NCI-H446 treated with DMSO at 0.1 percent for 48 hours (cell line): ENCODE measurements at regions not wholly inside any gene's neighbourhood (a gene's known extent, or its start where the extent isn't known, plus 50 kb on each side); places are given as distances from the start of the nearest gene placed in this dataset.
"Not testable (repeated sequence)": the region's sequence is repeated elsewhere in the genome, so short reads cannot be mapped to it uniquely, and the experiment has no call there.

Experiments used
- DNase-seq: peaks from one replicate; lab custom pipeline; 2025; lab: John Stamatoyannopoulos, UW

DNA sequence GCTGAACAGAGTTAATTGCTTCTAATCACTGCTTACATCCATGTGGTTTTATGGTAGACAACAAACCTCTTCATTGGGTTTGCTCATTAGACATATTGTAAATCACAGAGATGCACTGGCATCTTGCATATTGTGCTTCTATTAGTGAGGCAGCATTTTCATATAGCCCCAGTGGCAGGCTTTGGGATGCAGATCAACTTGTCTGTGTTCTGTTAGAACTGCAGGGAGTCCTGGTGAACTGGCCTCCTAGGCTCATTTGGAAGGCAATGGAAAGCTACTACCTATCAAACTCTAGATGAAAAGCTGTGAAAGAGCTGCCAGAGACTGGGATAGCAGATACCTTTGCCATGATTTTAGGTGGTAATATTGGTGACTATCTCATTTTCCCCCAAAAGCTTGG, 108.8 kb downstream of the NAA11 start:
- no peak for DNase-seq

DNA sequence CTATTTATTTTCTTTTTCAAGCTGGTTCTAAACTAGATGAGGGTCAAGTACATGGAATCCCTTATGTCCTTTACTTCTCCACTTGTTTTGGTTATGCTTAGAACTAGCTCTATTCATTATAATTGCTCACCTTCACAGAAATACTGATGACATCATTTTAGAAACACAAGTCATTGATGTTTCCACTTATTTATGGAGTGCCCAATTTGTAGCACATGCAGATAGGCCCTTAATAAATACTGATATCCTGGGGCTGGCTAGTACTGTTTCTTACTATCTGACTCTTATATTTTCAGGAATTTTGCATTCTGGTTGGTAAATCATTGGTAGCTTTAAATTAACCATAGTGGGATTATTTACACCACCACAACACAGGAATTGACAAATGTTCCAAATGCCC, 112.2 kb downstream of the NAA11 start:
- no peak for DNase-seq

DNA sequence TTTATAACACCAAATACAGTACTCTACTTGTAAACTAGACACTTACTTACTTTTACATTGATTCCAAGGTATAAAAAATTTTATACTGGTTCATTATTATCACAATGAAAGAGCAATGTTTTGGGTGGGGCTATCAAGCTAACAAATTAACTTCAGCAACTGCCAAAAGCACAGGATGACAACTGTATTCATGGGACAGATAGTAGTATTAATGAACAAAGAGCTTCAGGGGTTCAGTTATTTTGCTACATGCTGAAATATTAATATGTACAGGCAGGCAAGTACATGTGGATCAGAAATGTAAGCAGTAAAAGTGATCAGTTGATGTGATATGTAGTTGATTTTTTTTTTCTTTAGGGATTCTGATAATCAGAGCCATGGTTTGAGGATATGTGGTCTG, 112.9 kb downstream of the NAA11 start:
- DNase-seq: no peak

DNA sequence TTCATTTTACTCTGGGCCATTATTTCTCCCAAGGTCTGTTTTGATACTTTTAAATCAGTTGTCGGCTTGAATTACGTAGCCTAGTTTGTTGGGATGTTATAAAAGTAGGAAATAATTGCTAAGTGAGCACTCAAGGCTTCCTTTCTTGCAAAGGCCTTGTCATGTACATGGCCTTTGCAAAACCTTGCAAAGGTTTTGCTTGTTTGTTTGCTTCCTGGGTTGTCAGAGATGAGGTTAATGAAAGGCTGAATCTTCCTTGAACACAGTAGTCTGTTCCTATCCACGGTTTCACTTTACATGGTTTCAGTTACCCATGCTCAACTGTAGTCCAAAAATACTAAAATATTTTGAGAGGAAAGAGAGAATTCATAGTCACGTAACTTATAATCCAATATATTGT, 113.5 kb downstream of the NAA11 start:
- no peak for DNase-seq

DNA sequence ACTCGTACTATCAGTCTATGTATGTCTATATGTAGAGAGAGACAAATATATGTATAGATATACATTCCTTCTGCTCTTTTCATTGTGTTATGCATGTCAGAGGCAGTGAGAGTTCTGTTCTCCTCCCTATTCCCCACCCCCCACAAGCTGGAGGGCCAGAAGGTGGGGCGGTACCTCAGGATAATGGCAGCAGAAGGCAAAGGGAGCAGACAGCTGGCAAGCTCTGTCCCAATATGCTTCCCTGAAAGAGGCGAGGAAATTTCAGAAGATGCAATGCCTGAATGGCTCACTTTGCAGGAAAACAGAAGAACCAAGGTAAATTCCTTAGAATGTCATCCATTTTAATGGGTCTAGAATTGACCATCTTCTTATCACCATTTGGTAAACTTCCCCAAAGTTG, 114.4 kb downstream of the NAA11 start:
- DNase-seq: peak; percentile 73

DNA sequence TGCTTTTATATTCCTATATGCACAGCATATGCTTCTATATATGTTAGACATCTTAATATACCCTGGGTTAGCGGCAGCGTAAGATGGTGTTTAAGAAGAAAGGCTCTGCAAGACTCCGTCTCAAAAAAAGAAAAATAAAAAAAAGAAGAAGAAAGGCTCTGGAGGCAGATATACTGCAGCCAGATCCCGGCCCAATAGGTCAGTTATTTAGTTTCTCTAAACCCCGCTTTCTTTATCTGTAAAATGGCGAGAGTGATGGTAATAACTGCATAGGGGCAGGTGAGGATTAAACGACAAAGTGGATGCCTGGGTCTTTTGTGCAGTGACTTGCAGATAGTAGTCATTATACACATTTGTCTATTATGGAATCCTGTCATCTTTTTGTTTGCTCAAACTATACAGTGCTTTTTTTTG, 115.2 kb downstream of the NAA11 start:
- DNase-seq: no peak

DNA sequence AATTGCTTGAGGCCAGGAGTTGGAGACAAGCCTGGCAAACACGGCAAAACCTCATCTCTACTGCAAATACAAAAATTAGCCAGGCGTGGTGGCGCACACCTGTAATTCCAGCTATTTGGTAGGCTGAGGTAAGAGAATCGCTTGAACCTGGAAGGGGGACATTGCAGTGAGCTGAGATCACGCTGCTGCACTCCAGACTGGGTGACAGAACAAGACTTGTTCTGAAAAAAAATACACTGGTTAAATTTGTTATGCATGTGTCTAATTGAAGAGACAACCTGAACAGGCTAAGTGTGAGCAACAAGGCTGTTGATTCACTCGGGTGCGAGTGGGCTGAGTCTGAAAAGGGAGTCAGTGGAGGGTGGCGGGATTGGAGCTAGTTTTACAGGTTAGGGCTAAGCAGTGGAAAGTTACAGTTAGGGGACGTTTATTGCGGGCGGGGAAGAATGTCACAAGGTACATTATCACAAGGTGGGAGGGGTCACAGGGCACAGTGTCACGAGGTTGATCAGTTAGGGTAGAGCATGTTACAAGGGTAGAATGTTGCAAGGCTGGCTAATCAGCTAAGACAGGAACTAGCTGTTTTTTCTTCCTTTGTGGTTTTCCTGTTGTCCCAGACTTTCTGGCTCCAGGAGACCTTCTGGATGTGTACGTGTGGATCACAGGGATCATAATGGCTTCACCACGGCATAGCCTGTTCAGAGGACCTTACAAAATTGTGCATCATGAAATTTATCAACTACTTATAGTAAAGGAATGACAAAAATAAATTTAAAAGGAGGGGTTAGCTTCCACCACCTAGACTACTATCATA, 115.8 kb downstream of the NAA11 start:
- DNase-seq: no peak

DNA sequence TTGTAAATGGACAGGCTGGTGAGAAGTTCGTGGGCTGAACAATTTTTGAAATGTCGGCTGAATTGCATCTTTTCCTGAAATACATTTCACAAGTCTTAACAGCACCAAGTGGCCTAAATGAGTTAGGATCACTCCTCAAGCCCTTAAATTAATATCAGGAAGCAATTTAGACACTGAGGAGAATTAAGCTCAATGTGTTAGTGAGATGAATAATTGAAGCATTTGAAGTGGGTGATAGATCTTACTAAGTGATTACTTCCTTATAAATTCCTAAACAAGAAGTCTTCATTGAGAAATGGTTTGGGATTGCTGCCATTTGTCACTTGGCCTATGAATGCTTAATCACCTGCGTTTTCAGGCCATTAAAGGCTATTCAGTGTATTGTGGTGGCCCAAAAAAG, 116.8 kb downstream of the NAA11 start:
- no peak for DNase-seq

DNA sequence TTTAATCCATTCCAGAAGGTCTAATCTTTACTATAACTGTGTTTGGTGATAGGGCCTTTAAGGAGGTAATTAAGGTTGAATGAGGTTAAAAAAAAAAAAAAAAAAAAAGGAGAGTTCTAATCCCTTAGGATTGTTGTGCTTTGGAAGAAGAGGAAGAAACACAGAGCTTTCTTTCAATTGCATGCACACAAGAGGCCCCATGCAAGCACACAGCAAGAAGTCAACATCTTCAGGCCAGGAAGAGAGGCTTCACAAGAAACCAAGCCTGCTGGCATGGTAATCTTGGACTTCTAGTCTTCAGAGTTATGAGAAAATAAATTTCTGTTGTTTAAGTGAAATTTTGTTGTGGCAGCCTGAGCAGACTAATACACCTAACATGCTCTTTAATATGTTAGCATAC, 118.6 kb downstream of the NAA11 start:
- no peak for DNase-seq

DNA sequence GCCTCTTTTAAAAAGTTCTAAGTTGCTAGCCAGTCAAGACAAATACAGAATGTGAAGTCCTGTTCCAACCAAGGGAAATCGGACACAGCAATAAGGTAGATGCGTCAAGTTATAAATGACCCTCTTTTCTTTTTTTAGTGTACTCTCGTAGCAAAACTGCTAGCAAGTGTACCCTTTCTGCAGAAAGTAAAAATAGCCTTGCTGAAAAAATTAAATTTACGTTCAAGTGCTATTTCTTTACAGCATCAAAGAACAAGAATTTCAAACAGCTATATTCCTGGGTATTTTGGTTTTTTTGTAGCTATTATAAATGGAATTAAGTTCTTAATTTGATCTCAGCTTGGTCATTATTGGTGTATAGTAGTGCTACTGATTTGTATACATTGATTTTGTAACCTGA, 119.2 kb downstream of the NAA11 start:
- DNase-seq: no peak

DNA sequence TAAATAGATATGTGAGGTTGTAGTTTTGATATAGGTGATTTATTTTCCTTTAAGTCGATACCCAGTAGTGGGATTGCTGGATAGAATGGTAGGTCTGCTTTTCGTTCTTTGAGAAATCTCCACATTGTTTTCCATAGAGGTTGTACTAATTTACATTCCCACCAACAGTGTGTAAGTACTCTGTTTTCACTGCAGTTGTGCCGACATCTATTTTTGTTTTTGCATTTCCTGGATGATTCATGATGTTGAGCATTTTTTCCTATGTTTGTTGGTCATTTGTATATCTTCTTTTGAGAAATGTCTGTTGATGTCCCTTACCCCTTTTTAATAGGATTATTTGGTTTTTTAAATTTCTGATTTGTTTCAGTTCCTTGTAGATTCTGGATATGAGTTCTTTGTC, 120.7 kb downstream of the NAA11 start:
- no peak for DNase-seq

DNA sequence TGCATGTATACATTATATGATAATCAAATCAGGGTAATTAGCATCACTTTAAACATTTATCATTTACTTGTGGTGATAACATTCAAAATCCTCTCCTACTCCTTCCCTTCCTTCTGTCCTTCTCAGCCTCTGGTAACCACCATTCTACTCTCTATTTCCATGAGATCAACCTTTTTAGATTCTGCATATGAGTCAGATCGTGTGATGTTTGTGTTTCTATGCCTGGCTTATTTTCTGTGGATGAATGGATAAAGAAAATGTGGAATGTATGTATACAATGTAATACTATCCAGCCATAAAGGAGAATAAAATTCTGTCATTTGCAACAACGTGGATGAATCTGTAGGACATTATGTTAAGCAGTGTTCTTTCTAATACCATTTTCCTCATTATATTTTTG, 123.9 kb downstream of the NAA11 start:
- no peak for DNase-seq

DNA sequence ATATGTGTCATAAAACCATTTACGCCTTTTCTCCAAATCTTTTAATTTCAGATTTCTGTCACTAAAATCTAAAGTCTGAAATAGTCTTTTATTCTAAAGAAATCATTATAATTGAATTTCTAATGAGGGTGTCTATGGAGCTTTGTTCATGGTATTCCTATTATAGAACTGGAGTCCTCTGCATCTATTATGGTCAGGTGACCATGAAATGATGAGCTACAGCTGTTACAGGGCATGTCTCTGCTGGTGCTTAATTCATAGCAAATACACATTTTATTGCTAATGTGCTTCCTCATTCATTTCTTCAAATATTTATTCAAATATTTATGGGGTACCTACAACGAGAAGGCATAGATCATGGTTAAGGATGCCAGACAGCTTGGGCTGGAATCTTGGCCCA, 126.1 kb downstream of the NAA11 start:
- DNase-seq: no peak

DNA sequence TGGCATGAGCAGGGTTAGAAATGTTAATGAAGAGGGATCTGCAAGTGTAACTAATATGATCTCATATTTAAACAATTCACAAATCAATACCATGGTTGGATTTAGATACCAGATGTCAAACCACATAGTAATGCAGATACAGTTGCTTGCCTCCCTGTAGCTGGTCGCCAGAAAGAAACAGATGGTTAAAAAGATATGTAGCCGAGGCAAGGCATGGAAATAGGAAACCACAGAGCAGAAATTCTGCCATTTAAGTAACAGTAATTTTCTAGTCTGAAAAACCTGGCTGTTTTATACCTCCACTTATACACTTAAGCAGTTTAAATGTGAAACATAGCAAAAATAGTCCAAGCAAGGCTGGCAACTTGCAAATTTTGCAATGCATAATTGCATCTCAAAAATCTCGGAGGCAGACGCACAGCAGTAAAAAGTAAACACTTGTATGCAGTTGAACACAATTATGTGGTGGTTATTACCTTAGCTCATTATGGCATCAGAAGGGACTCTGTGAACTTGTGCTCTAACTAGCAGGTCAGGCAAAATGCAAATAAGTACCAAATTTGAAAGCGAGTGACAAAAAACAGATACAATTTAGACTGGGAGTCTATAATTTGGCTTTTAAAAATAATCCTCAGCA, 126.8 kb downstream of the NAA11 start:
- DNase-seq: peak; percentile 93

DNA sequence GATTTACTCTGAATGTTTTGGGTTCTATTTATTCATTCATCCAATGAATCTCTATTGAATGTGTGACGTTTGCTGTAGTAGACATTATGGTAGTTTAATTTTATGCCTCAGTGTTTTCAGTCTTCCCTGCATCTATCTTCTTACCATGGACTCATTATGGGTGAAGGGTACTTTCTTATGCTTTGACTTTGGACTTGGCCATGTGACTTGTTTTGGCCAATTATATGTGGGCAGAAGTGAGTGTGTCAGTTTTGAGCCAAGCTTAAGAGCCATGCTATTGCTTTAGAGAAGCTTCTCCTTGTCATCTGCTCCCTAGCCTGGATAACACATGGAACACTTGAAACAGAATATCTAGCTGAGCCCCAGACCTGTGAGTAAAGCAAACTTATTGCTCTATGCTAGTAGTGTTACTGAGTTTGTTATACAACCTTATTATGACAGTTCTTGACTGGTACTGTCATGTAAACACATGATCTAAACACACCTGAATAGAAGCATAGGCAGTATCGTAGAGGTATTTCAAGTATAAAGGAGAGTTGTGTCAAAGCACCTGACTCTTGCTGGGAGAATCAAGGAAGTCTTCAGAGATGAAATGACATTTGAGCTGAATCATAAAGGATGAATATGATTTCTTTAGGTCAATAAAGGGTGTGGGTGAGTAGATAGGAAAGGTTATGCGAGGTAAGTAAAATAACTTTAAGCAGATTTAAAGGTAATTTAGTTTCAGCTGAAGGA, 128.4 kb downstream of the NAA11 start:
- DNase-seq: no peak

DNA sequence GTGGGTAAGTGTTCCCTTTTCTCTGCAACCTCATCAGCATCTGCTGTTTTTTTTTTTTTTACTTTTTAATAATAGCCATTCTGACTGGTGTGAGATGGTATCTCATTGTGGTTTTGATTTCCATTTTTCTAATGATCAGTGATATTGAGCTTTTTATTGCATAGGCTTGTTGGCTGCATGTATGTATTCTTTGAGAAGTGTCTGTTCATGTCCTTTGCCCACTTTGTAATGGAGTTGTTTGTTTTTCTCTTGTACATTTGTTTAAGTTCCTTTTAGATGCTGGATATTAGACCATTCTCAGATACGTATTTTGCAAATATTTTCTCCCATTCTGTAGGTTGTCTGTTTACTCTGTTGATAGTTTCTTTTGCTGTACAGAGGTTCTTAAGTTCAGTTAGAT, 134.6 kb downstream of the NAA11 start:
- not testable (repeated sequence) for DNase-seq

DNA sequence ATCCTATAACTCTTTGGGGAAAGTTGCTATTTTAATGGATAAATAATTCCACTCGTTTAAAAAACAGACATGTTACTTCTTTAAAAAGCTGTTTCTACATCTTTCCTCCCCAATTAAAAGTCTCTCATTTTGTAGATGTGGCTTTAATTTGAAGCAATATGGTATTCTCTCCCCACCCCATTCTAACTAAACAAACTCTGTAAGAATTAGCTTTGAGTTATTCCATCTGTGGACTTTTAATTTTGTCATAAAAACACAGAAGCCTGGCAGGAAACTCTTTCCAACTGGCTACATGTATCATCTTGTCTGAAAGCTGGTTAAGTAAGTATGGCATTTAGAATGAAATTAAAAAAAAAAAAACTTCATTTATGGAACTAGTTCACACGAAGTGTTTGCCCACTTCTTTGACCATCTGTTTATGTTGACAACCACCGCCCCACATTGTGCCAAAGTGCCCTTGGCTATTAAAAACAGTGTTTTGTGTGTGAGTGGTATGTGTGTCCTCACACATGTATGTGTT, 140.3 kb downstream of the NAA11 start:
- peak; percentile 96 for DNase-seq

DNA sequence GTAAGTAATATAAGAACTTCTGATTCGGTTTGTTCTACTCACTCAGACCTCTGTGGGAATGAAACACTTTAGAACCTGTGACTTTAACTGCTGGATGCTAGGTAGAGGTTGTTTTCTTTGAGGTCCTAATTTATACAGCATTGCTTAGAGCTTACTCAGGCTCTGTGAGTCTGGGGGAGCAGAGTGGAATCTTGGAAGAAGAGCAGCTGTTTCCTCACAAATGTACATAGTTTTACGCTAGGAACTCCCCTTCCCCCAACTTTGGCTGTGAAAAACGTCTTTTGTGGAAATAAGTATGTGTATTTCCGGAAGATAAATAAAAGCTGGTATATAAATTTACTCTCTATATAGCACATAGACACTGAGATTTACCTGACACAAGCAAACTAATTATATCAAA, 141.4 kb downstream of the NAA11 start:
- DNase-seq: no peak

DNA sequence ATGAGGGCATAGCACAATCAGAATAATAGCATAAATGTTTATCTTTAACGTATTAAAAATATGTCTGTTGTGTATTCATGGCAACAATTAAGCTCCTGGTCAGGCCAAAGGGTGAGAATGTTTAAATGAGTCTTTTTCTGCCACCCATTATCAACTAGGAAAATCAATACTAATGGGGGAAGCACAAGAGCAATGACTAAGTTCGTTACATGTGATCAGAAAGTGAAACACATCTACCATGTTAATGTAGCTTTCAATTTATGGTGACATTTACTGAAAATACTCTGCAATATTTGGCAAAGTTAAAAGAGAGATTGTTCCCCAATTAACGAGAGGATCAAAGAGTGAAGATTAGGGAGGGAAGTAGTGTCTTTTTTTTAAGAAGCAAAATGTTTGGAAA, 143.7 kb downstream of the NAA11 start:
- no peak for DNase-seq

DNA sequence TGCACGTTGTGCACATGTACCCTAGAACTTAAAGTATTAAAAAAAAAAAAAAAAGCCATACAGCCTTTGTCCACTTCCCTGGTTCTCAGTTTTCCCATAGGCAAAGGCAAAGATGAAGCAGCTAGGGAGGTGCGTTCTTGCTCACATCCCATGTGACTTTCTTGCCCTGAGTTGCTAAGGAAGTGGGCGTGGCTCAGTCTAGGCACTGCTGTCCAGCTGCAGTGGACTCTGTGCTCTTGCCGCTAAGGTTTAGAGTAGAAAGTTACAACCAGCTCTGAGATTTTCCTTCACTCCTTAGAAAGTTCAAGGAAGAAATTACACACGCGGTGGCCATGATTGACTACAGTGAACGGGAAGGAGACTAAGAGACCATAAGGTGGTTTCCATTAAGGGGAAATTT, 144.7 kb downstream of the NAA11 start:
- DNase-seq: no peak

DNA sequence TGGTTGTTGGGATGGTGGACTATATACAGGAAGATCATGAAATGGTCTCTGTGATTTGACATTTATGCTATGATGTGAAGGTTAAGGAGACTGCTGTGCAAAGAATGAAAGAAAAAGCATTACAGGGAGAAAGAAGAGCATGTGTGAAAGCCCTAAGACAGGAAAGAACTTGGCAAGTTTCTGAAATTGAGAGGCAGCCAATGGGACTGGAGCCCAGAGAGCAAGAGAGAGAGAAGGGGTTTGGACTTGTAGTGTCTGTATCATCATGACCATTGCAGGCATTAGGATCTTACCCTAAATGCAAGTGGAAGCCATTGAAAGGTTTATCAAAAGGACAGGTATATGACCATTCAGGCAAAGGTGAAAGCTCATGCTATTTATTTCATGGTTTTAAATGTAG, 147.1 kb downstream of the NAA11 start:
- DNase-seq: peak; percentile 90

DNA sequence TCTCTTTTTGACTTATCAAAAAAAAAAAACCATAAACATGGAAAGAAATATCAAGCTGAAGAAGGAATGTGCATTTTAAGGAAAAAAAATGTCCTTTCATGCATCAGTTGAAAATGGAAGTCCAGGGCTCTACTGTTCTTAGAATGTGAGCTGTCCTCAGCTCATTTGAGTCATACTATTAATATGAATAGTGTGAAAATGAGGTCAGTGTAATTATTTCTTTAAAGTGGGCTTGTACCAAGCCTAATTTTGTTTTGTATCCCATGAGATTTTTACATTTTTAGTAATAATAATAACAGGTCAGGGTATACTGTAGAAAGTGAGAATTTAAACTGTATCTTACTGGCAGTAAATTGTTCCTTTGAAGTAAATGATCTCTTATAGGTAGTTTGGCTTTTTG, 148.5 kb downstream of the NAA11 start:
- no peak for DNase-seq

DNA sequence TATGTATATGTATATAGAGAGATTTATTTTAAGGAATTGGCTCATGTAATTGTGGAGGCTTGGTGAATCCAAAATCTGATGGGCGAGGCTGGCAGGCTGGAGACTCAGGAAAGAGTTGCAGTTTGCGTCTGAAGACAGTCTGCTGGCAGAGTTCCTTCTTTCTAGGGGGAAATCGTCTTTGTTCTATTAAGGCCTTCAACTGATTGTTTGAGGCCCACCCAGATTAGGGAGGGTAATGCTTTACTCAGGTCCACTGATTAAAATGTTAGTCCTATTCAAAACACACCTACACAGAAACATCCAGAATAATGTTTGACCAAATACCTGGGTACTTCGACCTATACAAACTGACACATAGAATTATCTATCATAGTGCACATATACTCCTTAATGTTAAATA, 149.5 kb downstream of the NAA11 start:
- DNase-seq: no peak
